ENCODE measurements at regions not wholly inside any gene's neighbourhood (a gene's known extent, or its start where the extent isn't known, plus 50 kb on each side); places are given as distances from the start of the nearest gene placed in this dataset.
A peak's percentile ranks its signal among the peaks of the same experiment; 100 is the strongest.

GRCh38 chr6:90870561-90870960 is 283.7 kb upstream of the MAP3K7 start:
- Mint-ChIP-seq H3K4me3 (no peak overlapping the region), H3K27ac (no peak overlapping the region), H3K4me1 (no peaks in the 10 kb centered on the region), H3K9me3 (no peaks in the 10 kb centered on the region), H3K36me3 (ENCODE audit: low read depth) (no peaks in the 10 kb centered on the region), H3K27me3 (peaks cover 8% of the 10 kb centered on the region)
- ATAC-seq (no peak), DNase-seq (no peak)

- Mint-ChIP-seq H3K27me3 (peaks cover 3% of the 10 kb centered on the region), H3K27ac (no peak overlapping the region), H3K36me3 (ENCODE audit: low read depth) (no peaks in the 10 kb centered on the region), H3K9me3 (no peaks in the 10 kb centered on the region), H3K4me1 (no peaks in the 10 kb centered on the region), H3K4me3 (no peak overlapping the region)
- no peak for DNase-seq
- ATAC-seq: no peak
These were observed 281.8 kb upstream of the MAP3K7 start for GRCh38 chr6:90868656-90869055.

DNA sequence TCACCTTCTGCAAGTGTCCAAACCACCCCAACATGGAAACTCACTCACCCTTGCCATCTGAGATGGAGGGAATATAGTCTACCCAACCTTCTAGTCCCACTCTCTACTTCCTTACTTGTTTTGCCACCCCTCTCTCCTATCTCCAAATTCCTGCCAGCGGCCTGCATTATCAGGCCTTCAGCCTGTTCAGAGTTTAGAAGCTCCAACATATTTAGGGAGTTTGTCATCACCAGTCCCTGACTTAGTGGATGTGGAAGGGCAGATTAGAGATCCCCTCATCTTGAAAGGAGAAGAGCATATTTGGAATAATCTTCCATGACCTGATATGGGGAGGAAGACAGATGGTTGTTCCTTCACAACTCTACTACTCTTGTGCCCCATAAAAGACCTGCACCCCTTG is 281.4 kb upstream of the MAP3K7 start:
- no peaks in the 10 kb centered on the region for H3K36me3 Mint-ChIP-seq (ENCODE audit: low read depth)
- no peak for ATAC-seq
- no peaks in the 10 kb centered on the region for H3K4me1 Mint-ChIP-seq
- H3K27ac Mint-ChIP-seq: no peak overlapping the region
- DNase-seq: no peak
- no peaks in the 10 kb centered on the region for H3K9me3 Mint-ChIP-seq
- H3K4me3 Mint-ChIP-seq: no peak overlapping the region
- H3K27me3 Mint-ChIP-seq: peaks cover 3% of the 10 kb centered on the region

GRCh38 chr6:90865513-90865912 is 278.6 kb upstream of the MAP3K7 start:
- Mint-ChIP-seq H3K36me3 (ENCODE audit: low read depth) (no peaks in the 10 kb centered on the region), H3K4me3 (no peak overlapping the region), H3K27ac (no peak overlapping the region), H3K9me3 (no peaks in the 10 kb centered on the region), H3K27me3 (peaks cover 3% of the 10 kb centered on the region), H3K4me1 (no peaks in the 10 kb centered on the region)
- peak; percentile 40 for ATAC-seq
- no peak for DNase-seq

DNA sequence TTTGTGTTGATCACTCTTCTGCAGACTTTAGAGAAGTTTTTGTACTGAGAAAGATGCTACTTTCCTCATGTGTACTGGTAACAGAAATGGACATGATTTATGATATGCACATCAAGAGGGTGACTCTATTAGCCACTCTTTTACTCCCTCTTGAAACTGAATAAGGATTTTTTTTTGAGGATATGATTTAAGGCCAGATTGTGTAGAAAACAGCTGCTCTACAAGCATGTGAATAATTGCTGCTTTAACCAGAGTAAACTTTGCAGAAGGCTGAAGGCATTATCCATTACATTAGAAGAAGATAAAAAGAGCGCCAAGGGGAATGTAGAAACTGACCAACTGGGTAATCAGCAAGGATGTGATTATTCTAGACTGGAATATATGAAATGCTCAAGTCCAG is 276.2 kb upstream of the MAP3K7 start:
- Mint-ChIP-seq H3K36me3 (ENCODE audit: low read depth) (no peaks in the 10 kb centered on the region), H3K4me3 (no peak overlapping the region), H3K27ac (no peak overlapping the region), H3K4me1 (no peaks in the 10 kb centered on the region), H3K27me3 (no peaks in the 10 kb centered on the region), H3K9me3 (no peaks in the 10 kb centered on the region)
- DNase-seq: no peak
- no peak for ATAC-seq

DNA sequence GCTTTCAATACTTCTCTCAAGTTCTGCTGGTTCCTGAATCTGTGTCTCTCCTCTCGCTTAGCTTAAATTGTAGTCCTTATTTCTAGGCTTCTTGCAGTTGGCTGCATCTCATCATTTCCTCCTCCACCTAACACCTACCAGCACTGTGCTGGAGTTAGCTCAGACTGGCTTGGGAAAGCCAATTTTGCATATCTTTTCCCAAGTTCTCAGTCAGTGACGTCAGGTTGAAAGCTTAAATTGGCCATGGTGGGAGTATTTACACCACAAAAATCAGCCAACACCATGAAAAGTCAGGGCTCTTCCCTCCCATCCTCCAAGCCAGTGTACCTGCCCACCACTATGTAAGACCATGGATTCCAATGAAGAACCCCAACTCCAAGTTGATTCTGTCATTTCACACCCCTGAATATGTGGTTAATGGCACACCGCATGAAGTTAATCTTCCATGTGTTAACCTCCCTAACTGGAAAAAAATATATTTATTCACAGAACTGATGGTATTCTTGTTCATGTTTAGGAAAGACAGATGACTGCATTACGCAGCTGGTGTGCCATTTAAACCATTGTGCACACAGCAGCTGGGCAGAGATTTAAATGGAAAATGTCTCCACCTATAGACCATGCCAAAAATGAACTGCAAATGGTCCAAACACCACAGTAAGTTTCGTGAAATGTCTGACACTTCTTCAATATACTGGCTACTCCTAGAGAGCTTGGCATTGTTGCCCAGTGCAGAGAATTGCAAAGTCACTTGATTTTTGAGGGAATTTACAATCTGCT is 274.1 kb upstream of the MAP3K7 start:
- no peaks in the 10 kb centered on the region for H3K27me3 Mint-ChIP-seq
- ATAC-seq (no peak), DNase-seq (no peak)
- H3K27ac Mint-ChIP-seq: no peak overlapping the region
- H3K9me3 Mint-ChIP-seq: no peaks in the 10 kb centered on the region
- no peaks in the 10 kb centered on the region for H3K4me1 Mint-ChIP-seq
- H3K36me3 Mint-ChIP-seq (ENCODE audit: low read depth): no peaks in the 10 kb centered on the region
- H3K4me3 Mint-ChIP-seq: no peak overlapping the region

DNA sequence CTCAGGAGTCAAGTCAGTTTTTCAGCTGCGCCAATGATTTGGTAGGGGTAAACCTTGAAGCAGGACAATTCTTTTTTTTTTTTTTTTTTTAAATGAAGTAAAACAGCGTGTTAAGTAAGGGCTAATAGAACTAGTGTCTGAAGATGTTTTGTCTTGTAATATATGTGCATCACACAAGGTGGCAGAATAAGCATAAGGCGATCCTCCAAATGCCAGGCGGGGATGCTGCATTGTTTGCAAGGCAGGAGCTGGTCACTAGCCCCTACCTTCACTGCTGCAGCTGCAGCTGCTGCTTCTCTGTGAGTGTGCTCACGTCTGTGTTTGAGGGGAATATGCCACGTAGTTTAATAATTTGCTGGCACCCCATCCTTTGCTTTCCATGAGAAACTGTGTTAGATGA is 272.7 kb upstream of the MAP3K7 start:
- H3K4me1 Mint-ChIP-seq: no peaks in the 10 kb centered on the region
- H3K27me3 Mint-ChIP-seq: peaks cover 3% of the 10 kb centered on the region
- H3K27ac Mint-ChIP-seq: no peak overlapping the region
- no peaks in the 10 kb centered on the region for H3K9me3 Mint-ChIP-seq
- H3K36me3 Mint-ChIP-seq (ENCODE audit: low read depth): no peaks in the 10 kb centered on the region
- H3K4me3 Mint-ChIP-seq: no peak overlapping the region
- ATAC-seq (no peak), DNase-seq (no peak)

DNA sequence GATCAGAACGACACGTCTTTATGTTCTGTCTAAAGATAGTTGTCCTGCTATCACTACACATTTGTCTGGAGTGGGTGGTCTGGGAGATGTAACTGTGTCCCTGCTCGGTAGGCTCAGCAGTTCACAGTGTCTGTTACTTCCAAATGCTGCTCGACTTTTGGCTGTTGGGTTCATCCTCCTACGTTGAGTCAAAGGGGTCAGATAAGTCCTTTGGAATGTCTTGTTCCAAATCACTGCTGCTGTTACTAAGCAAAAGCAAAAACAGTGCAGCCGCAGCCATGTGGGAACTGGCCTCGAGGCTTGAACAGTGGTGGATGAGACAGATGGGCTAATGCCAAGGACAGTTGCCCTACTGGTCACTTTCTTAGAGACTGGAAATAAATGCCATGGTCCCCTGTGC is 272.2 kb upstream of the MAP3K7 start:
- Mint-ChIP-seq H3K9me3 (no peaks in the 10 kb centered on the region), H3K4me3 (no peak overlapping the region), H3K27ac (no peak overlapping the region)

GRCh38 chr6:90849686-90850085 is 262.8 kb upstream of the MAP3K7 start:
- no peak overlapping the region for H3K4me3 Mint-ChIP-seq
- H3K9me3 Mint-ChIP-seq: no peaks in the 10 kb centered on the region
- H3K4me1 Mint-ChIP-seq: no peaks in the 10 kb centered on the region
- DNase-seq: no peak
- no peak overlapping the region for H3K27ac Mint-ChIP-seq
- H3K27me3 Mint-ChIP-seq: peaks cover 2% of the 10 kb centered on the region
- H3K36me3 Mint-ChIP-seq (ENCODE audit: low read depth): no peaks in the 10 kb centered on the region
- no peak for ATAC-seq

More for the DNA sequence above, 272.2 kb upstream of the MAP3K7 start:
- H3K27me3 Mint-ChIP-seq: peaks cover 3% of the 10 kb centered on the region
- DNase-seq (no peak), ATAC-seq (no peak)
- no peaks in the 10 kb centered on the region for H3K4me1 Mint-ChIP-seq
- H3K36me3 Mint-ChIP-seq (ENCODE audit: low read depth): no peaks in the 10 kb centered on the region

DNA sequence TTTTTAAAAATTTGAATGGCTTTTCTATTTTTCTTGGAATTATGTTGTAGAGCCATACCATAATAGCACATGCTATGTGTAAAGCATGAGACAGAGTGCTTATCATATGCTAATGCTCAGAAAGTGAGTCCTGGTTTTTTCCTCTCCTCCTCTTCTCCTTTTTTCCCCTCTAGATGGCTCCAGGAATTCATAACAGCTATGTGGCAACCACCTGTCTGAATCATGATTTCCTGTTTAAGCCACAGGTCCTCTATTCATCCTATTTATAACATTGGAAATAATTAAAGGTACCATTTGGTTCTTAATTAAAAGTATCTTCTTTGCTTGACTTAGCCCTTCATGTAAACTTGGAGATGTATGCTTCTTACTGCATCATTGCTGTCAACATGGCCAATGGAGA is 260.0 kb upstream of the MAP3K7 start:
- DNase-seq (no peak), ATAC-seq (no peak)
- Mint-ChIP-seq H3K36me3 (ENCODE audit: low read depth) (no peaks in the 10 kb centered on the region), H3K4me3 (no peak overlapping the region), H3K27me3 (peaks cover 2% of the 10 kb centered on the region), H3K27ac (no peak overlapping the region), H3K9me3 (no peaks in the 10 kb centered on the region), H3K4me1 (no peaks in the 10 kb centered on the region)

DNA sequence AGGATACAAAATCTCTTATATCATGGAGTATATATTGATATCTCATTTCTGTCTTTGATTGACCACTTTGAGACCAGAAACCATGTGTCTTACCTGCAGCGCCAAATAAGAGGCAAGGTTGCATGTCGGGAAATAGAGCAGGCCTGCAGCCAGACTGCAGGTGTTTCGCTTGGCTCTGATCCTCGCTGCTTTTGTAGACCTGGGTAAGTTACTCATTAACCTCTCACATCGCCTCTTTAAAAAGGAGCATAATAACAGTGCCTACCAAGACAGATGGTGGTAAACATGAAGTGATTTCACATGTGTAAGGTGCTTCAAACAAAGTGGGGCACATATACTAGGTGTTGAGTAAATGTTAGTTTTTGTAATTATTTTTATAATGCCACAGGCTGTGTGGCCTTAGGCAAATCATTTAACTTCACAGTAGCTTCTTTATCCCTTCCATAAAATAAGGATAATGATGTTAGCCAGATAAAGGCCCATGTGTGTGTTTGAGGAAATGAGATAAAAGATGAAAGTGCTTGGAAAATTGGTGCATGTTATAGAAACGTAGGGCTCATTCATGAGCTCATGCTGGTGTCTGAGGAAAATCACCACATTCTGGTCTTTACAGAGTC is 248.8 kb upstream of the MAP3K7 start:
- ATAC-seq: no peak
- no peaks in the 10 kb centered on the region for H3K4me1 Mint-ChIP-seq
- no peak overlapping the region for H3K27ac Mint-ChIP-seq
- H3K27me3 Mint-ChIP-seq: peaks cover 4% of the 10 kb centered on the region
- no peaks in the 10 kb centered on the region for H3K36me3 Mint-ChIP-seq (ENCODE audit: low read depth)
- no peak for DNase-seq
- H3K9me3 Mint-ChIP-seq: no peaks in the 10 kb centered on the region
- H3K4me3 Mint-ChIP-seq: no peak overlapping the region

- H3K27me3 Mint-ChIP-seq: peaks cover 12% of the 10 kb centered on the region
- no peaks in the 10 kb centered on the region for H3K9me3 Mint-ChIP-seq
- no peaks in the 10 kb centered on the region for H3K36me3 Mint-ChIP-seq (ENCODE audit: low read depth)
- ATAC-seq: no peak
- no peak overlapping the region for H3K4me3 Mint-ChIP-seq
- H3K27ac Mint-ChIP-seq: no peak overlapping the region
- H3K4me1 Mint-ChIP-seq: no peaks in the 10 kb centered on the region
- no peak for DNase-seq
These were observed 242.4 kb upstream of the MAP3K7 start for GRCh38 chr6:90829311-90829710.

- DNase-seq (no peak), ATAC-seq (no peak)
- Mint-ChIP-seq H3K9me3 (peaks cover 4% of the 10 kb centered on the region), H3K27ac (no peak overlapping the region), H3K4me1 (no peaks in the 10 kb centered on the region), H3K36me3 (ENCODE audit: low read depth) (no peaks in the 10 kb centered on the region), H3K27me3 (peaks cover 5% of the 10 kb centered on the region), H3K4me3 (no peak overlapping the region)
These were observed 233.6 kb upstream of the MAP3K7 start for GRCh38 chr6:90820436-90820835.

GRCh38 chr6:90819483-90819882 is 232.6 kb upstream of the MAP3K7 start:
- H3K36me3 Mint-ChIP-seq (ENCODE audit: low read depth): no peaks in the 10 kb centered on the region
- H3K4me3 Mint-ChIP-seq: no peak overlapping the region
- DNase-seq: no peak
- peaks cover 5% of the 10 kb centered on the region for H3K27me3 Mint-ChIP-seq
- H3K9me3 Mint-ChIP-seq: peaks cover 4% of the 10 kb centered on the region
- H3K4me1 Mint-ChIP-seq: no peaks in the 10 kb centered on the region
- no peak for ATAC-seq
- no peak overlapping the region for H3K27ac Mint-ChIP-seq

DNA sequence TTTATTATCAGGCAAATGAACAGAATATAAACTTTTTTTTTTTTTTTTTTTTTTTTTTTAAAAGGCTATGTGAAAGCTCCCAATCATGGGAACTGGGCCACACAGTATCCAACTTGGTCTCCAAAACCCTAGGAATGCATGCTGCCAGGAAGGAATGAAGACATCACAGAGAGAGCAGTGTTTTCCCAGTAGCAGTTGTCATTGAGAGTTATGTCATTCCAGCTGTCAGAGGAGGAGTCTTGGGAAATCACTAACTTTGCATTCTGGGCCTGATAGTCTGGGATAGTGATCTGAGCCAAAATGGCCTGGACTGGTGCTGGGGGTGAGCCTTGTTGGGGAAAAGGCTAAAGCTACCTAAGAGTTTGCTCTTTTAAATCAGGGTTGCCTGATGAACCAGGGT is 231.3 kb upstream of the MAP3K7 start:
- Mint-ChIP-seq H3K9me3 (peaks cover 4% of the 10 kb centered on the region), H3K36me3 (ENCODE audit: low read depth) (no peaks in the 10 kb centered on the region), H3K27me3 (peaks cover 3% of the 10 kb centered on the region), H3K4me1 (no peaks in the 10 kb centered on the region), H3K27ac (no peak overlapping the region), H3K4me3 (no peak overlapping the region)
- no peak for DNase-seq
- ATAC-seq: no peak
